ENCODE measurements at regions not wholly inside any gene's neighbourhood (a gene's known extent, or its start where the extent isn't known, plus 50 kb on each side); places are given as distances from the start of the nearest gene placed in this dataset.

- CTCF ChIA-PET = no interaction called here
- TF ChIP-seq MAX (IDR thresholded peaks at IDR 0.05; ENCODE audit: insufficient read depth, insufficient read length) (no peak), POLR2A (IDR thresholded peaks at IDR 0.05; ENCODE audit: low read depth, low read length) (no peak), MYC (IDR thresholded peaks at IDR 0.05; ENCODE audit: low read depth, low read length) (no peak), POLR2AphosphoS5 (IDR thresholded peaks at IDR 0.05; ENCODE audit: insufficient read depth, low read depth, low read length) (no peak), CTCF (IDR thresholded peaks at IDR 0.05; ENCODE audit: extremely low read depth in 1 of 2, insufficient read depth in 1 of 2, low read depth in 1 of 2, low read length in 2 of 2) (no peak), GATA2 (IDR thresholded peaks at IDR 0.05; ENCODE audit: insufficient read depth, insufficient read length, low read depth, low read length) (no peak), JUN (IDR thresholded peaks at IDR 0.05; ENCODE audit: borderline replicate concordance, insufficient read depth, insufficient read length, low read depth) (no peak), EZH2 (IDR thresholded peaks at IDR 0.05; ENCODE audit: borderline replicate concordance, low read depth, low read length, severe bottlenecking) (no peak), FOS (IDR thresholded peaks at IDR 0.05; ENCODE audit: borderline replicate concordance, insufficient read depth, low read length) (no peak)
- no peaks in the 10 kb centered on the region for H3K4me1 ChIP-seq (ENCODE audit: control insufficient read depth, extremely low read depth, insufficient read depth, low read length)
- no peaks in the 10 kb centered on the region for H4K20me1 ChIP-seq (replicated peaks; ENCODE audit: control insufficient read depth, extremely low read depth, insufficient read depth, low read length)
- intact Hi-C loops (cut with micrococcal nuclease) = loop anchor here (2.0 kb wide), 1 partner anchor 15 kb away; no protein-coding TSS in a partner anchor
- no peak overlapping the region for H2AFZ ChIP-seq (ENCODE audit: low read depth, low read length)
- H3K4me2 ChIP-seq (ENCODE audit: insufficient read depth, low read length) = no peak overlapping the region
- H3K4me3 ChIP-seq (replicated peaks in 1 of 3; ENCODE audit: insufficient read depth in 1 of 3, low read depth in 1 of 3, low read length in 3 of 3) = no peak overlapping the region
- H3K79me2 ChIP-seq (ENCODE audit: control insufficient read depth, insufficient read depth, low read length) = no peaks in the 10 kb centered on the region
- dilution Hi-C loops (cut with MboI; ENCODE audit: extremely low pct_ligation_motif_present, low sequenced_read_pairs) = no loop called here
- no peaks in the 10 kb centered on the region for H3K27me3 ChIP-seq (ENCODE audit: control insufficient read depth in 2 of 2, insufficient read depth in 2 of 2, low read length in 2 of 2)
- POLR2A ChIA-PET = no interaction called here
- H3K27ac ChIP-seq (ENCODE audit: insufficient read depth, low read depth, low read length) = no peak overlapping the region
- no peaks in the 10 kb centered on the region for H3K9me3 ChIP-seq (replicated peaks; ENCODE audit: control insufficient read depth, insufficient read depth, low read length)
- no peaks in the 10 kb centered on the region for H3K36me3 ChIP-seq (ENCODE audit: control insufficient read depth in 2 of 2, extremely low read depth in 1 of 2, insufficient read depth in 2 of 2, low read length in 2 of 2)
- no TSS peak for BruUV-seq (replicated peaks)
- FAIRE-seq = no peak
- H3K9ac ChIP-seq (replicated peaks; ENCODE audit: extremely low read depth, insufficient read depth, low read length) = no peak overlapping the region
- DNase-seq (ENCODE audit: low read depth, low spot score) = no peak
- no peaks in the 10 kb centered on the region for H3K9me1 ChIP-seq (replicated peaks; ENCODE audit: control insufficient read depth, extremely low read depth, insufficient read depth, low read length)
These were observed 456.9 kb downstream of the DYNC2H1 start for GRCh38 chr11:103566116-103566515.
